Endothelial cell of umbilical vein (primary cell): ENCODE measurements at regions not wholly inside any gene's neighbourhood (a gene's known extent, or its start where the extent isn't known, plus 50 kb on each side); places are given as distances from the start of the nearest gene placed in this dataset.

Experiments
- BruUV-seq: library from RNA; stranded (reverse); fragments of 400-500 nt; replicated peaks from 2 replicates; lab custom pipeline; 2021; lab: Mats Ljungman, UMichigan
- CTCF ChIA-PET: fragments of 300-600, 350-600 bp; sonication (Branson Sonifier 250); formaldehyde crosslinking; loops from one replicate; lab custom pipeline; 2021; ENCODE audit warnings: antibody characterized with exemption, inconsistent platforms; lab: Charles Lee
- POLR2A ChIA-PET: fragments of 300-600, 350-600 bp; sonication (Branson Sonifier 250); formaldehyde crosslinking; loops from one replicate; lab custom pipeline; 2021; ENCODE audit warnings: antibody characterized with exemption, inconsistent platforms; lab: Charles Lee
- DNase-seq: peaks from one replicate; pipeline ENCODE4 v3.0.0-alpha.2; 2011; ENCODE audit warnings: low read depth, low spot score
- FAIRE-seq: peaks from 2 replicates; lab custom pipeline; 2011; peaks lifted over from hg19 to GRCh38; lab: Jason Lieb, UNC
- H2AFZ ChIP-seq: 2 replicates; pipeline ENCODE4 v1.6.0; 2012; ENCODE audit warnings: low read depth, low read length, control low read depth, inconsistent platforms
- H3K27ac ChIP-seq: 2 replicates; pipeline ENCODE4 v1.5.1; 2011; ENCODE audit warnings: low read depth, mild to moderate bottlenecking, control low read depth, low read length, moderate library complexity; ENCODE audit not compliant: insufficient read depth
- H3K27me3 ChIP-seq, 2 experiments: 2 replicates each; pipeline versions ENCODE4 v1.6.0 to v1.6.1; 2011; ENCODE audit warnings: low read length in 2 of 2, mixed read lengths in 1 of 2; ENCODE audit not compliant: control insufficient read depth in 2 of 2, insufficient read depth in 2 of 2
- H3K36me3 ChIP-seq, 2 experiments: 2 replicates in 1 of 2; 3 replicates in 1 of 2; pipeline ENCODE4 v1.5.1; 2011; ENCODE audit warnings: low read length in 2 of 2, mild to moderate bottlenecking in 1 of 2, moderate library complexity in 1 of 2; ENCODE audit not compliant: control insufficient read depth in 2 of 2, insufficient read depth in 2 of 2; ENCODE audit errors: extremely low read depth in 1 of 2
- H3K4me1 ChIP-seq: 3 replicates; pipeline ENCODE4 v1.5.1; 2011; ENCODE audit warnings: mild to moderate bottlenecking, low read length; ENCODE audit not compliant: control insufficient read depth, insufficient read depth; ENCODE audit errors: extremely low read depth
- H3K4me2 ChIP-seq: 2 replicates; pipeline ENCODE4 v1.6.1; 2011; ENCODE audit warnings: low read length, control low read depth, mixed read lengths; ENCODE audit not compliant: insufficient read depth
- H3K4me3 ChIP-seq, 3 experiments: fragments of 200-600 bp in 1 of 3; sonication (generic), shearing (Covaris generic) in 1 of 3; replicated peaks in 1 of 3; 2 replicates each; pipeline ENCODE4 v1.5.1; 2011 to 2016; ENCODE audit warnings: control low read depth in 3 of 3, low read length in 3 of 3, mild to moderate bottlenecking in 2 of 3, inconsistent platforms in 1 of 3, low read depth in 1 of 3, moderate library complexity in 1 of 3; ENCODE audit not compliant: insufficient read depth in 1 of 3
- H3K79me2 ChIP-seq: 2 replicates; pipeline ENCODE4 v1.6.0; 2012; ENCODE audit warnings: low read length, inconsistent platforms; ENCODE audit not compliant: control insufficient read depth, insufficient read depth
- H3K9ac ChIP-seq: replicated peaks from 2 replicates; pipeline ENCODE3; 2011; ENCODE audit warnings: low read length, control low read depth; ENCODE audit not compliant: insufficient read depth; ENCODE audit errors: extremely low read depth
- H3K9me1 ChIP-seq: replicated peaks from 3 replicates; pipeline ENCODE4 v1.6.0; 2011; ENCODE audit warnings: mild to moderate bottlenecking, low read length; ENCODE audit not compliant: control insufficient read depth, insufficient read depth; ENCODE audit errors: extremely low read depth
- H3K9me3 ChIP-seq: replicated peaks from 2 replicates; pipeline ENCODE4 v1.5.1; 2012; ENCODE audit warnings: low read length, inconsistent platforms; ENCODE audit not compliant: control insufficient read depth, insufficient read depth
- H4K20me1 ChIP-seq: replicated peaks from 2 replicates; pipeline ENCODE3; 2011; ENCODE audit warnings: mild to moderate bottlenecking, low read length; ENCODE audit not compliant: control insufficient read depth, insufficient read depth; ENCODE audit errors: extremely low read depth
- EZH2 ChIP-seq: IDR thresholded peaks from 2 replicates; pipeline ENCODE4 v1.6.1; 2012; ENCODE audit warnings: borderline replicate concordance, low read depth, mild to moderate bottlenecking, moderate library complexity, low read length, inconsistent platforms; ENCODE audit not compliant: severe bottlenecking
- FOS ChIP-seq: IDR thresholded peaks from 2 replicates; pipeline ENCODE4 v1.6.1; 2011; ENCODE audit warnings: mild to moderate bottlenecking, low read length, moderate library complexity, borderline replicate concordance; ENCODE audit not compliant: insufficient read depth
- GATA2 ChIP-seq: IDR thresholded peaks from 2 replicates; pipeline ENCODE4 v1.7.0; 2011; ENCODE audit warnings: low read depth, mild to moderate bottlenecking, moderate library complexity, mixed read lengths, low read length; ENCODE audit not compliant: insufficient read length, insufficient read depth
- JUN ChIP-seq: IDR thresholded peaks from 2 replicates; pipeline ENCODE4 v1.6.1; 2011; ENCODE audit warnings: borderline replicate concordance, low read depth; ENCODE audit not compliant: insufficient read length, insufficient read depth
- MAX ChIP-seq: IDR thresholded peaks from 2 replicates; pipeline ENCODE4 v1.6.1; 2011; ENCODE audit not compliant: insufficient read depth, insufficient read length
- MYC ChIP-seq: IDR thresholded peaks from one replicate; pipeline ENCODE4 v1.6.1; 2011; ENCODE audit warnings: mild to moderate bottlenecking, low read depth, low read length
- POLR2A ChIP-seq: IDR thresholded peaks from 2 replicates; pipeline ENCODE4 v1.6.1; 2012; ENCODE audit warnings: low read depth, mild to moderate bottlenecking, control low read depth, low read length
- POLR2AphosphoS5 ChIP-seq: IDR thresholded peaks from 2 replicates; pipeline ENCODE4 v1.6.1; 2012; ENCODE audit warnings: low read depth, mild to moderate bottlenecking, control low read depth, low read length, moderate library complexity; ENCODE audit not compliant: insufficient read depth
- dilution Hi-C: fragments of 300-500 bp; cut with MboI; formaldehyde crosslinking; loops from one replicate; pipeline ENCODE4 v1.15.0; 2019; ENCODE audit warnings: low sequenced_read_pairs; ENCODE audit not compliant: extremely low pct_ligation_motif_present
- intact Hi-C: fragments of 100-400 bp; cut with micrococcal nuclease; formaldehyde crosslinking; loops from one replicate; pipeline ENCODE4 v1.10.0; 2022
- TF ChIP-seq, protein P1 (sequence below), 2 donors: IDR thresholded peaks; 1 replicate in 1 of 2; 2 replicates in 1 of 2; pipeline ENCODE4 v1.5.1; 2011; ENCODE audit warnings: low read length in 2 of 2, mild to moderate bottlenecking in 2 of 2, moderate library complexity in 2 of 2, control low read depth in 1 of 2, inconsistent platforms in 1 of 2, low read depth in 1 of 2; ENCODE audit not compliant: insufficient read depth in 1 of 2; ENCODE audit errors: extremely low read depth in 1 of 2

GRCh38 chr13:78786459-78786858, 127.5 kb upstream of the OBI1 start:
- H3K4me2 ChIP-seq: no peak overlapping the region

DNA sequence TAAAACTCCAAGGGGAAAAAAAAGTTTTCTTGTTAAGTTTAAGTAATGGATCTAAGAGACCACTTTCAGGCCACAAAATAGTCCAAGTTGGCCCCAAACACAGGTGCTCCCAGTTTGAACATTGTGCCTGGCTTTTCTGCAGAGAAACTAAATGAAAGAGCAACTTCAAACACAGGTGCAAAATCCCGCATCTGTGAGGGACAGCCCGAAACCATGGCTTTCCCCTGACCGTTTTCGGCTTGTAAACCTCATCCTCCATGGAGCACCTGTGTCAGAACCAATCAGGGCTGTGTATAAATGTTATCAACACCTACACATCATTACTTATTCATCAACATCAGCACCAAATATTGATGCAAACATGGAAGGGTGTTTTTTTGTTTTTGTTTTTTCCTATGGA, 126.8 kb upstream of the OBI1 start:
- no peaks in the 10 kb centered on the region for H3K79me2 ChIP-seq
- FAIRE-seq (no peak), DNase-seq (no peak)
- no peak overlapping the region for H3K9ac ChIP-seq
- no peaks in the 10 kb centered on the region for H3K4me1 ChIP-seq
- H3K4me2 ChIP-seq: no peak overlapping the region
- H3K9me3 ChIP-seq: no peaks in the 10 kb centered on the region
- H3K4me3 ChIP-seq: no peak overlapping the region
- ChIA-PET POLR2A (no interaction called here), CTCF (no interaction called here)
- no peaks in the 10 kb centered on the region for H3K9me1 ChIP-seq
- dilution Hi-C loops (no loop called here), intact Hi-C loops (no loop called here)
- H4K20me1 ChIP-seq: no peaks in the 10 kb centered on the region
- TF ChIP-seq MAX: no peak
- TF ChIP-seq, protein P1, sequence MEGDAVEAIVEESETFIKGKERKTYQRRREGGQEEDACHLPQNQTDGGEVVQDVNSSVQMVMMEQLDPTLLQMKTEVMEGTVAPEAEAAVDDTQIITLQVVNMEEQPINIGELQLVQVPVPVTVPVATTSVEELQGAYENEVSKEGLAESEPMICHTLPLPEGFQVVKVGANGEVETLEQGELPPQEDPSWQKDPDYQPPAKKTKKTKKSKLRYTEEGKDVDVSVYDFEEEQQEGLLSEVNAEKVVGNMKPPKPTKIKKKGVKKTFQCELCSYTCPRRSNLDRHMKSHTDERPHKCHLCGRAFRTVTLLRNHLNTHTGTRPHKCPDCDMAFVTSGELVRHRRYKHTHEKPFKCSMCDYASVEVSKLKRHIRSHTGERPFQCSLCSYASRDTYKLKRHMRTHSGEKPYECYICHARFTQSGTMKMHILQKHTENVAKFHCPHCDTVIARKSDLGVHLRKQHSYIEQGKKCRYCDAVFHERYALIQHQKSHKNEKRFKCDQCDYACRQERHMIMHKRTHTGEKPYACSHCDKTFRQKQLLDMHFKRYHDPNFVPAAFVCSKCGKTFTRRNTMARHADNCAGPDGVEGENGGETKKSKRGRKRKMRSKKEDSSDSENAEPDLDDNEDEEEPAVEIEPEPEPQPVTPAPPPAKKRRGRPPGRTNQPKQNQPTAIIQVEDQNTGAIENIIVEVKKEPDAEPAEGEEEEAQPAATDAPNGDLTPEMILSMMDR (IDR thresholded peaks at IDR 0.05; ENCODE audit: extremely low read depth in 1 of 2, insufficient read depth in 1 of 2, low read depth in 1 of 2, low read length in 2 of 2): no peak
- TF ChIP-seq EZH2: no peak
- TF ChIP-seq GATA2: no peak
- no peak for TF ChIP-seq POLR2A
- no peak for TF ChIP-seq POLR2AphosphoS5
- no peak for TF ChIP-seq JUN
- no peak for TF ChIP-seq FOS
- no peak for TF ChIP-seq MYC
- BruUV-seq: no TSS peak
- no peak overlapping the region for H3K27ac ChIP-seq
- no peaks in the 10 kb centered on the region for H3K36me3 ChIP-seq
- H3K27me3 ChIP-seq: peaks cover 0 to 6% of the 10 kb centered on the region in 2 experiments
- no peak overlapping the region for H2AFZ ChIP-seq

More at GRCh38 chr13:78786459-78786858, 127.5 kb upstream of the OBI1 start:
- H3K27me3 ChIP-seq: peaks cover 0 to 5% of the 10 kb centered on the region in 2 experiments
- H3K9ac ChIP-seq: no peak overlapping the region
- H3K79me2 ChIP-seq: no peaks in the 10 kb centered on the region
- TF ChIP-seq GATA2 (no peak), POLR2AphosphoS5 (no peak), EZH2 (no peak), JUN (no peak), MAX (no peak)
- intact Hi-C loops: no loop called here
- H3K4me1 ChIP-seq: no peaks in the 10 kb centered on the region
- DNase-seq (no peak), FAIRE-seq (no peak)
- no peaks in the 10 kb centered on the region for H4K20me1 ChIP-seq
- no peak overlapping the region for H3K27ac ChIP-seq
- no peaks in the 10 kb centered on the region for H3K9me1 ChIP-seq
- H3K4me3 ChIP-seq: no peak overlapping the region
- no peaks in the 10 kb centered on the region for H3K36me3 ChIP-seq
- H3K9me3 ChIP-seq: no peaks in the 10 kb centered on the region
- no TSS peak for BruUV-seq
- H2AFZ ChIP-seq: no peak overlapping the region
- dilution Hi-C loops: no loop called here
- ChIA-PET CTCF (no interaction called here), POLR2A (no interaction called here)
